Parathyroid adenoma (tissue), 2 donors: ENCODE measurements at regions not wholly inside any gene's neighbourhood (a gene's known extent, or its start where the extent isn't known, plus 50 kb on each side); places are given as distances from the start of the nearest gene placed in this dataset.

Experiments used
- H2AFZ ChIP-seq: fragments of 300-600 bp; sonication (generic); one replicate; pipeline ENCODE4 v1.7.0; 2017; ENCODE audit warnings: antibody characterized with exemption, mild to moderate bottlenecking
- H3K27ac ChIP-seq: fragments of 300-600 bp; sonication (generic); one replicate; pipeline ENCODE4 v1.7.0; 2017
- H3K27me3 ChIP-seq: fragments of 300-600 bp; sonication (generic); one replicate; pipeline ENCODE4 v1.7.0; 2017; ENCODE audit warnings: low read length; ENCODE audit not compliant: control insufficient read depth, insufficient read depth
- H3K36me3 ChIP-seq: fragments of 300-600 bp; sonication (generic); one replicate; pipeline ENCODE4 v1.7.0; 2017; ENCODE audit warnings: low read length; ENCODE audit not compliant: control insufficient read depth, insufficient read depth
- H3K4me1 ChIP-seq: fragments of 300-600 bp; sonication (generic); one replicate; pipeline ENCODE4 v1.7.0; 2017; ENCODE audit warnings: control low read depth
- H3K4me2 ChIP-seq: fragments of 300-600 bp; sonication (generic); one replicate; pipeline ENCODE4 v1.7.0; 2017; ENCODE audit warnings: low read length
- H3K4me3 ChIP-seq: fragments of 300-600 bp; sonication (generic); one replicate; pipeline ENCODE4 v1.7.0; 2017; ENCODE audit warnings: low read depth, low read length
- H3K79me2 ChIP-seq: fragments of 300-600 bp; sonication (generic); one replicate; pipeline ENCODE4 v1.7.0; 2017; ENCODE audit warnings: control low read depth
- H3K9ac ChIP-seq: fragments of 300-600 bp; sonication (generic); one replicate; pipeline ENCODE4 v1.7.0; 2017; ENCODE audit warnings: mild to moderate bottlenecking
- H3K9me3 ChIP-seq: fragments of 300-600 bp; sonication (generic); one replicate; pipeline ENCODE4 v1.7.0; 2017; ENCODE audit warnings: low read length; ENCODE audit not compliant: control insufficient read depth
- TF ChIP-seq, protein P1 (sequence below): fragments of 300-600 bp; sonication (generic); IDR thresholded peaks from one replicate; pipeline ENCODE4 v1.7.0; 2017; ENCODE audit warnings: antibody characterized with exemption, mild to moderate bottlenecking
- donor health status: primary hyperparathyroidism.

GRCh38 chr4:164617426-164617825 lies 136.5 kb upstream of the SMIM31 start:
- Histone ChIP-seq H3K4me3 (no peak overlapping the region), H3K27me3 (no peaks in the 10 kb centered on the region), H3K9ac (no peak overlapping the region), H3K4me2 (no peak overlapping the region), H3K9me3 (no peaks in the 10 kb centered on the region), H3K4me1 (no peaks in the 10 kb centered on the region), H2AFZ (no peak overlapping the region), H3K79me2 (no peaks in the 10 kb centered on the region), H3K27ac (no peak overlapping the region), H3K36me3 (no peaks in the 10 kb centered on the region)
- TF ChIP-seq, protein P1, sequence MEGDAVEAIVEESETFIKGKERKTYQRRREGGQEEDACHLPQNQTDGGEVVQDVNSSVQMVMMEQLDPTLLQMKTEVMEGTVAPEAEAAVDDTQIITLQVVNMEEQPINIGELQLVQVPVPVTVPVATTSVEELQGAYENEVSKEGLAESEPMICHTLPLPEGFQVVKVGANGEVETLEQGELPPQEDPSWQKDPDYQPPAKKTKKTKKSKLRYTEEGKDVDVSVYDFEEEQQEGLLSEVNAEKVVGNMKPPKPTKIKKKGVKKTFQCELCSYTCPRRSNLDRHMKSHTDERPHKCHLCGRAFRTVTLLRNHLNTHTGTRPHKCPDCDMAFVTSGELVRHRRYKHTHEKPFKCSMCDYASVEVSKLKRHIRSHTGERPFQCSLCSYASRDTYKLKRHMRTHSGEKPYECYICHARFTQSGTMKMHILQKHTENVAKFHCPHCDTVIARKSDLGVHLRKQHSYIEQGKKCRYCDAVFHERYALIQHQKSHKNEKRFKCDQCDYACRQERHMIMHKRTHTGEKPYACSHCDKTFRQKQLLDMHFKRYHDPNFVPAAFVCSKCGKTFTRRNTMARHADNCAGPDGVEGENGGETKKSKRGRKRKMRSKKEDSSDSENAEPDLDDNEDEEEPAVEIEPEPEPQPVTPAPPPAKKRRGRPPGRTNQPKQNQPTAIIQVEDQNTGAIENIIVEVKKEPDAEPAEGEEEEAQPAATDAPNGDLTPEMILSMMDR: no peak

DNA sequence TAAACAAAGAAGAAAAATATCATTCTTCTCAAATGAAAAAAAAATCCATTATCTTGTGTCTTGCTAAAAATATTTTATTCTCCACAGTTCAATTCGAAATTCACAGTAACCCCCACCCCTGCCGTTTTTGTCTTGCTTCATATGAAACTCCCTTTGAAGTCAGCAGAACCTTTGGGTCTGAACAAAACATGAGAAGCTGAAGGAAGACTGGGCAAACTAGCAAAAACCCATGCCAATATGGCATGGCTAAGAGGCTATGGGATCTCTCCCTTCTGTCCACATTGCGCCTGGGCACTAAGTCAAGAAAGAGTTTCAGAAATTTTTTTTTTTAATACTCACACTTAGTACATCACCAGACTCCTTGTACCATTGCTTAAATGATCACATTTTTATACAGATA lies 136.0 kb upstream of the SMIM31 start:
- no peaks in the 10 kb centered on the region for H3K9me3 ChIP-seq
- H3K27ac ChIP-seq: no peak overlapping the region
- H3K9ac ChIP-seq: no peak overlapping the region
- no peaks in the 10 kb centered on the region for H3K27me3 ChIP-seq
- H3K4me1 ChIP-seq: no peaks in the 10 kb centered on the region
- no peak overlapping the region for H2AFZ ChIP-seq
- TF ChIP-seq, protein P1: no peak
- no peak overlapping the region for H3K4me2 ChIP-seq
- no peaks in the 10 kb centered on the region for H3K79me2 ChIP-seq
- no peaks in the 10 kb centered on the region for H3K36me3 ChIP-seq
- no peak overlapping the region for H3K4me3 ChIP-seq

- Histone ChIP-seq H3K79me2 (no peaks in the 10 kb centered on the region), H3K4me2 (no peak overlapping the region), H3K27me3 (no peaks in the 10 kb centered on the region), H3K9ac (no peak overlapping the region), H3K4me3 (no peak overlapping the region), H3K9me3 (no peaks in the 10 kb centered on the region), H3K36me3 (no peaks in the 10 kb centered on the region), H3K4me1 (no peaks in the 10 kb centered on the region), H2AFZ (no peak overlapping the region), H3K27ac (no peak overlapping the region)
- TF ChIP-seq, protein P1: no peak
Measured at GRCh38 chr4:164621886-164622521, 131.9 kb upstream of the SMIM31 start.

GRCh38 chr4:164623099-164623498 lies 130.8 kb upstream of the SMIM31 start:
- Histone ChIP-seq H3K9ac (no peak overlapping the region), H3K4me2 (no peak overlapping the region), H3K27ac (no peak overlapping the region), H3K4me3 (no peak overlapping the region), H3K27me3 (no peaks in the 10 kb centered on the region), H3K36me3 (no peaks in the 10 kb centered on the region), H3K9me3 (no peaks in the 10 kb centered on the region), H3K79me2 (no peaks in the 10 kb centered on the region), H2AFZ (no peak overlapping the region), H3K4me1 (no peaks in the 10 kb centered on the region)
- TF ChIP-seq, protein P1: no peak

- TF ChIP-seq, protein P1: no peak
- no peak overlapping the region for H3K9ac ChIP-seq
- no peaks in the 10 kb centered on the region for H3K27me3 ChIP-seq
- no peaks in the 10 kb centered on the region for H3K9me3 ChIP-seq
- H3K4me3 ChIP-seq: no peak overlapping the region
- no peaks in the 10 kb centered on the region for H3K4me1 ChIP-seq
- no peaks in the 10 kb centered on the region for H3K36me3 ChIP-seq
- H2AFZ ChIP-seq: no peak overlapping the region
- no peaks in the 10 kb centered on the region for H3K79me2 ChIP-seq
- no peak overlapping the region for H3K27ac ChIP-seq
- no peak overlapping the region for H3K4me2 ChIP-seq
Measured at GRCh38 chr4:164639001-164639400, 114.9 kb upstream of the SMIM31 start.
